AG04449 (cell line): ENCODE measurements at regions not wholly inside any gene's neighbourhood (a gene's known extent, or its start where the extent isn't known, plus 50 kb on each side); places are given as distances from the start of the nearest gene placed in this dataset.
"Not testable (repeated sequence)": the region's sequence is repeated elsewhere in the genome, so short reads cannot be mapped to it uniquely, and the experiment has no call there.

ENCODE experiments used
- CTCF ChIA-PET: fragments of 350-600 bp; formaldehyde crosslinking; extraction: SDS; loops from one replicate; lab custom pipeline; 2021; ENCODE audit warnings: antibody characterized with exemption; lab: Yijun Ruan, JAX
- POLR2A ChIA-PET: fragments of 400-600, 350-600 bp; formaldehyde crosslinking; extraction: SDS; loops from one replicate; lab custom pipeline; 2020; ENCODE audit warnings: antibody characterized with exemption, inconsistent platforms; lab: Yijun Ruan, JAX
- DNase-seq: peaks from one replicate; pipeline ENCODE4 v3.0.0-alpha.2; 2010; ENCODE audit warnings: low read depth, low spot score
- H3K4me3 ChIP-seq: 2 replicates; pipeline ENCODE4 v1.5.1; 2011; ENCODE audit warnings: low read depth, mild to moderate bottlenecking, control low read depth, low read length
- CTCF ChIP-seq: IDR thresholded peaks from one replicate; pipeline ENCODE4 v1.5.1; 2011; ENCODE audit warnings: mild to moderate bottlenecking, moderate library complexity, low read length, control low read depth, inconsistent platforms; ENCODE audit not compliant: insufficient read depth; ENCODE audit errors: missing control alignments

DNA sequence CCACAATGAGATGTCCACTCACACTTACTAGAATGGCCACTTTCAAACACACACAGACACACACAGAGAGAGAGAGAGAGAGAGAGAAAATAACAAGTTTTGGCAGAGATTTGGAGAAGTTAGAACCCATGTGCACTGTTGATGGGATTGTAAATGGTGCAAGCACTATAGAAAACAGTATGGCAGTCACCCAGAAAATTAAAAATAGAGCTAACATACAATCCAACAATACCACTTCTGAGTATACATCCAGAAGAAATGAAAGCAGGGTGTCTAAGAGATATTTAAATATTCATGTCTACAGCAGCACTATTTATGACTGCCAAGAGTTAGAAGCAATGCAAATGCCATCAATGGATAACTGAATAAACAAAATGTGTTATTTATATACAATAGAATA lies 359.9 kb upstream of the COX7C start:
- no peak overlapping the region for H3K4me3 ChIP-seq
- ChIA-PET POLR2A (no interaction called here), CTCF (no interaction called here)
- TF ChIP-seq CTCF: no peak
- no peak for DNase-seq

- H3K4me3 ChIP-seq, CTCF ChIA-PET, POLR2A ChIA-PET, DNase-seq: not testable (repeated sequence)
Measured at GRCh38 chr5:86284400-86285190, 333.1 kb upstream of the COX7C start.

- CTCF ChIA-PET, DNase-seq, POLR2A ChIA-PET: not testable (repeated sequence)
Measured at GRCh38 chr5:86287437-86287836, 330.3 kb upstream of the COX7C start.

DNA sequence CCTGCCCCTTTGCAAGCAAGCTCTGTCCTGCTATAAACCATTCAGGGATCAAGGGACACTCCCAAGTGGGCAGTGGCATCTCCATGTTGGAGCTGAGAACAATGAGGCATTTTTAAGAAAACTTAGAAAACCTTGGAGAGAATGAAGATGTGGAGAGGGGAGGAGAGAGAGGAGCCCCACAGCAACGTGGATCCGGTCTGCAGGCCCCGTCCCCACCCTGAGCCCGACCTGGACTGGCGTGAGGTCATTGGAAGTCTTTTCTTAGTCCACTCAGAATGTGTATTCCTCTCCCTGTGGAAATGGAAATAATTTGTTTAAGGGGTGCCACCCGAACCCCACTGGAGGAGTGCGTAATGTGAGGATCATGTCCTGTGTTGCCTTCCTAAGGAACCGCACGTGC lies 328.0 kb upstream of the COX7C start:
- CTCF ChIA-PET, POLR2A ChIA-PET, H3K4me3 ChIP-seq: not testable (repeated sequence)

More at GRCh38 chr5:86287437-86287836, 330.3 kb upstream of the COX7C start:
- not testable (repeated sequence) for H3K4me3 ChIP-seq

DNA sequence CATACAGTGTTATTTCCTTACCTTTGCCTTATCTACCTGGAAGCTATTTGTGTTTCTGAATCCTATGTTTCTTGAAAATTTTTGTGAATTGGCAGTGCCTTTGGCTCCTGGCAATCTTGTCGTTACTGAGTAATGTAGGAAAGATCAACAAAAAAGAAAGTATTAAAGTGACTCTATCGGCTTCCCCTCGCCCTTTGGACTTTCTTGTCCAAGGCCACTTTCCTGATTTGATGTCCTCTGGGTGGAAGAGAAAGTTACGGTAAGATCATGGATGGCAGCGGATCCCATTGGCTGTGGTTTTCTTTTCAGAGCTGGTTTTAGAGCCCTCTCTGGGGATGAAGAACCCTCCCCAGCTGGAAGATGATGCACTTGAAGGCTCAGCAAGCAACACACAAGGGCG lies 324.9 kb upstream of the COX7C start:
- POLR2A ChIA-PET, CTCF ChIA-PET, DNase-seq, H3K4me3 ChIP-seq: not testable (repeated sequence)

More for the DNA sequence above, 328.0 kb upstream of the COX7C start:
- not testable (repeated sequence) for DNase-seq

GRCh38 chr5:86302643-86303042 lies 315.1 kb upstream of the COX7C start:
- CTCF ChIA-PET, H3K4me3 ChIP-seq, DNase-seq, POLR2A ChIA-PET: not testable (repeated sequence)

DNA sequence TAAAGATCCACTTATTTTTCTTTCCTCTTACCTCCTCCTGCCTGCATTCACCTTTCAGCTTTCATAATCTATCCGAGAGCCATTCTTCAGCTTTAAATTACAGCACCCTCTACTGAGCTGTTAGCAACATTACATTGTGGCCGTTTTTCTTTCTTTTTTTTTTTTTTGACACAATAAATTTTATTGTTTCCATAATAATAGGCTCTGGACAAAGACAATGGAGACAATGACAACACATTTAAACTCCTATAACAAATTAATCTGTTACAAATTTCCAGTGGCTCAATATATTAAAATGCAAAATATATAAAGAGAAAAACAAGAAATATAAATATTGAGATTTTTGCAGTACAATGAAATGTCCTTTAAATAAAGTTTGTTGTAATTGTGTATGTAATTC lies 312.7 kb upstream of the COX7C start:
- DNase-seq, CTCF ChIA-PET, H3K4me3 ChIP-seq, POLR2A ChIA-PET: not testable (repeated sequence)

DNA sequence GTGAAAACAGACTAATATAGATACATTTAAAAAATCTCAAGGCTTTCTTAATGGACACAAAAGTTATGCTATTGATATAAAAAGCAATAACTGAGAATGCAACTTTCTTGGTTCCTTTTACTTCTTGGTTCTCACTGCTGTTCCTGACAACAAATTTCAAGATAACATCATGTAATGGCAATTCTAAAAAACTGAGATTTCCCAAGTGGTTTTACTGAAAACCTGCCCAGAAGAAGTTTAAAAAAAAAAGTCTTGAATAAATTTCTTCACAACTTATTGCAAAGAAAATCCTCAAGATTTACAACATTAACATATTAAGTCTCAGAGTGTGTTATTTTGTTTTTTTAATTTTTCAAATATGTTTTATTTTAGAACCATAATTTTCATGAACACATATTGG lies 302.8 kb upstream of the COX7C start:
- no peak overlapping the region for H3K4me3 ChIP-seq
- ChIA-PET CTCF (no interaction called here), POLR2A (no interaction called here)
- DNase-seq: no peak
- no peak for TF ChIP-seq CTCF

GRCh38 chr5:86320266-86320665 lies 297.5 kb upstream of the COX7C start:
- H3K4me3 ChIP-seq: no peak overlapping the region
- no peak for DNase-seq
- CTCF ChIA-PET: no interaction called here
- POLR2A ChIA-PET: no interaction called here
- no peak for TF ChIP-seq CTCF
